ENCODE measurements at regions not wholly inside any gene's neighbourhood (a gene's known extent, or its start where the extent isn't known, plus 50 kb on each side); places are given as distances from the start of the nearest gene placed in this dataset.

DNA sequence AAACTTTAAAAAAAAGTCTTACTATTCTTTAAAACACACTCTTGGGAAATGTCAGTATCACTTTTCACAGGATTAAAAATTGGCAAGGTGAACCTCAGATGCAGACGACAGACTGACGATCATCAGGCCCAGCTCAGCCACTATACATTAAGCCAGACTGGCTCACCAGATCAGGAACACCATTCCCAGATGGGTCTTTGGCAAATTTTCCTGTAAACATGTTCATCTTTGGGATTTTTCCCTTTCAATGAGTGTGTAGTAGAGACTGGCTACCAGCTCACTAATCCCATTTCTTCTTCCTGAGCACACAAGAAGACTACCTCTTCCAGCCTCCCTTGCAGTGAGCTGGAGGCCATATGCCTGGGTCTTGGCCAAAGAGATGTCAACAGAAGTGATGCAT is 142.7 kb upstream of the CHST15 start:
- intact Hi-C loops (cut with micrococcal nuclease; ENCODE audit: unreplicated experiment): no loop called here
- RAD21 ChIA-PET (ENCODE audit: unreplicated experiment): no interaction called here
- H3K9ac ChIP-seq (ENCODE audit: control insufficient read depth, insufficient read depth, low read length): no peak overlapping the region
- ATAC-seq (no peak), FAIRE-seq (no peak), DNase-seq (ENCODE audit: low read depth, low spot score) (no peak)
- H3K4me3 ChIP-seq: no peak overlapping the region
- H3K36me3 ChIP-seq (ENCODE audit: control insufficient read depth in 2 of 2, insufficient read depth in 2 of 2, low read length in 1 of 2): no peaks in the 10 kb centered on the region
- no peaks in the 10 kb centered on the region for H3K9me3 ChIP-seq (replicated peaks; ENCODE audit: control insufficient read depth, insufficient read depth, low read length)
- H3K27me3 ChIP-seq (replicated peaks in 1 of 2; ENCODE audit: control insufficient read depth in 2 of 2, insufficient read depth in 2 of 2, low read length in 1 of 2): no peaks in the 10 kb centered on the region; a peak in 1 of 4 replicates
- 93% methylated on average over 2 of the region's 2 CpGs for WGBS (ENCODE audit: insufficient coverage, insufficient replicate concordance, low lambda C conversion rate, missing lambda C conversion rate)
- CTCF ChIA-PET: no interaction called here
- POLR2A ChIA-PET: no interaction called here
- H2AFZ ChIP-seq (ENCODE audit: control insufficient read depth, low read depth, low read length): no peak overlapping the region
- SMC1A ChIA-PET (ENCODE audit: uncharacterized antibody, unreplicated experiment): no interaction called here
- no peak overlapping the region for H3K27ac ChIP-seq (ENCODE audit: control insufficient read depth, insufficient read depth)
- H4K20me1 ChIP-seq (ENCODE audit: control insufficient read depth, insufficient read depth): no peaks in the 10 kb centered on the region
- BruUV-seq (replicated peaks): no TSS peak
- no peak overlapping the region for H3K4me2 ChIP-seq (ENCODE audit: control insufficient read depth, insufficient read depth)
- no peaks in the 10 kb centered on the region for H3K79me2 ChIP-seq (ENCODE audit: control insufficient read depth, insufficient read depth, low read length)
- no peak for TF ChIP-seq TCF7 (IDR thresholded peaks at IDR 0.05; ENCODE audit: borderline replicate concordance)
- TF ChIP-seq IRF4 (IDR thresholded peaks at IDR 0.05; ENCODE audit: low read depth, low read length): no peak
- no peak for TF ChIP-seq POU2F2 (IDR thresholded peaks at IDR 0.05; ENCODE audit: borderline replicate concordance, low read depth, low read length)
- in situ Hi-C loops (cut with MboI): no loop called here
- no peaks in the 10 kb centered on the region for H3K4me1 ChIP-seq (ENCODE audit: control insufficient read depth, insufficient read depth, low read length)

DNA sequence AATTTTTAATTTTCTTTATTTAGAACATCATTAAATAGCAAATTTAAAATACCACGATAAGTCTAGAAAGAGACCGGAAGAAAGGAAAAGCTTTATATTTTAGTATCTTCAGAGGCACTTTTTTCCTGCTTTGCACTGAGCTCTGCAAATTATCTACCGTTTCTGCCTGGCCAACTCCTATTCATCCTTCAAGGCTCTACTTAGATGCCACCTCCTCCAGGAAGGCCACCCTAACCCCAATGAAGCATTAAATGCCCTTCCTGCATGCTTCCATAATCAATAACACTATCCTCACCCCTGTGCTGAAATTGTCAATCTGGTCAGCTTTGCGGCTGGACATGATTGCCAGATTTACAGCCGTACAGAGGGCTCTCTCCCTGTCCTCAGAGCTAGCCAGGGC is 141.8 kb upstream of the CHST15 start:
- 88% methylated on average over 5 of the region's 5 CpGs for WGBS (ENCODE audit: insufficient coverage, insufficient replicate concordance, low lambda C conversion rate, missing lambda C conversion rate)
- ChIA-PET SMC1A (ENCODE audit: uncharacterized antibody, unreplicated experiment) (interaction anchor here (1.0 kb wide), 1 partner anchor 12 kb away, joined by 3 read pairs; no protein-coding TSS in a partner anchor), POLR2A (no interaction called here), RAD21 (ENCODE audit: unreplicated experiment) (no interaction called here), CTCF (interaction anchor here (1.3 kb wide), 1 partner anchor 12 kb away, joined by 3 read pairs; no protein-coding TSS in a partner anchor)
- no peak overlapping the region for H3K9ac ChIP-seq (ENCODE audit: control insufficient read depth, insufficient read depth, low read length)
- H3K27me3 ChIP-seq (replicated peaks in 1 of 2; ENCODE audit: control insufficient read depth in 2 of 2, insufficient read depth in 2 of 2, low read length in 1 of 2): no peaks in the 10 kb centered on the region; a peak in 1 of 4 replicates
- H3K36me3 ChIP-seq (ENCODE audit: control insufficient read depth in 2 of 2, insufficient read depth in 2 of 2, low read length in 1 of 2): no peaks in the 10 kb centered on the region
- no peaks in the 10 kb centered on the region for H3K79me2 ChIP-seq (ENCODE audit: control insufficient read depth, insufficient read depth, low read length)
- intact Hi-C loops (cut with micrococcal nuclease; ENCODE audit: unreplicated experiment) (no loop called here), in situ Hi-C loops (cut with MboI) (no loop called here)
- H3K4me2 ChIP-seq (ENCODE audit: control insufficient read depth, insufficient read depth): no peak overlapping the region
- H3K4me3 ChIP-seq: no peak overlapping the region
- no peak overlapping the region for H3K27ac ChIP-seq (ENCODE audit: control insufficient read depth, insufficient read depth)
- no peak for TF ChIP-seq BMI1 (IDR thresholded peaks at IDR 0.05; ENCODE audit: borderline replicate concordance)
- TF ChIP-seq KLF5 (IDR thresholded peaks at IDR 0.05; ENCODE audit: partially characterized antibody): no peak
- TF ChIP-seq DPF2 (IDR thresholded peaks at IDR 0.05): no peak
- TF ChIP-seq CEBPB (IDR thresholded peaks at IDR 0.05; ENCODE audit: borderline replicate concordance in 1 of 2, low read depth in 2 of 2, low read length in 2 of 2): no peak
- no peak for TF ChIP-seq SP1 (IDR thresholded peaks at IDR 0.05; ENCODE audit: low read depth, low read length)
- TF ChIP-seq, protein P1, sequence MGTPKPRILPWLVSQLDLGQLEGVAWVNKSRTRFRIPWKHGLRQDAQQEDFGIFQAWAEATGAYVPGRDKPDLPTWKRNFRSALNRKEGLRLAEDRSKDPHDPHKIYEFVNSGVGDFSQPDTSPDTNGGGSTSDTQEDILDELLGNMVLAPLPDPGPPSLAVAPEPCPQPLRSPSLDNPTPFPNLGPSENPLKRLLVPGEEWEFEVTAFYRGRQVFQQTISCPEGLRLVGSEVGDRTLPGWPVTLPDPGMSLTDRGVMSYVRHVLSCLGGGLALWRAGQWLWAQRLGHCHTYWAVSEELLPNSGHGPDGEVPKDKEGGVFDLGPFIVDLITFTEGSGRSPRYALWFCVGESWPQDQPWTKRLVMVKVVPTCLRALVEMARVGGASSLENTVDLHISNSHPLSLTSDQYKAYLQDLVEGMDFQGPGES (IDR thresholded peaks at IDR 0.05): no peak
- TF ChIP-seq JUNB (IDR thresholded peaks at IDR 0.05): no peak
- no peak for TF ChIP-seq CHD1 (IDR thresholded peaks at IDR 0.05; ENCODE audit: low read depth, low read length)
- TF ChIP-seq ASH2L (IDR thresholded peaks at IDR 0.05; ENCODE audit: borderline replicate concordance, low read depth): no peak
- no peak for TF ChIP-seq ESRRA (IDR thresholded peaks at IDR 0.05; ENCODE audit: low read length)
- TF ChIP-seq SMARCA5 (IDR thresholded peaks at IDR 0.05): no peak
- no peak for TF ChIP-seq USF2 (IDR thresholded peaks at IDR 0.05; ENCODE audit: borderline replicate concordance, low read depth, low read length)
- no peak for TF ChIP-seq RBBP5 (conservative IDR thresholded peaks at IDR 0.05)
- TF ChIP-seq RFX5 (IDR thresholded peaks at IDR 0.05; ENCODE audit: low read depth, low read length): no peak
- TF ChIP-seq YBX1 (IDR thresholded peaks at IDR 0.05): no peak
- no peak overlapping the region for H2AFZ ChIP-seq (ENCODE audit: control insufficient read depth, low read depth, low read length)
- no TSS peak for BruUV-seq (replicated peaks)
- no peaks in the 10 kb centered on the region for H4K20me1 ChIP-seq (ENCODE audit: control insufficient read depth, insufficient read depth)
- no peaks in the 10 kb centered on the region for H3K9me3 ChIP-seq (replicated peaks; ENCODE audit: control insufficient read depth, insufficient read depth, low read length)
- DNase-seq (ENCODE audit: low read depth, low spot score) (no peak), ATAC-seq (no peak), FAIRE-seq (no peak)
- H3K4me1 ChIP-seq (ENCODE audit: control insufficient read depth, insufficient read depth, low read length): no peaks in the 10 kb centered on the region

Data from GM12878 (cell line).